Fibroblast of skin of abdomen (primary cell): ENCODE measurements at regions not wholly inside any gene's neighbourhood (a gene's known extent, or its start where the extent isn't known, plus 50 kb on each side); places are given as distances from the start of the nearest gene placed in this dataset.

ENCODE experiments used
- DNase-seq: peaks from one replicate; pipeline ENCODE4 v3.0.0-alpha.2; 2013

GRCh38 chr5:2200261-2200950, 317.7 kb upstream of the IRX4 start:
- DNase-seq: no peak

GRCh38 chr5:2199697-2200096, 317.0 kb upstream of the IRX4 start:
- DNase-seq: no peak

GRCh38 chr5:2196989-2197619, 314.4 kb upstream of the IRX4 start:
- DNase-seq: no peak

- DNase-seq: no peak
These were observed 313.7 kb upstream of the IRX4 start for GRCh38 chr5:2196416-2196815.

GRCh38 chr5:2194949-2195348, 312.2 kb upstream of the IRX4 start:
- no peak for DNase-seq

GRCh38 chr5:2194236-2194555, 311.5 kb upstream of the IRX4 start:
- no peak for DNase-seq

- no peak for DNase-seq
These were observed 311.0 kb upstream of the IRX4 start for GRCh38 chr5:2193542-2194235.

- no peak for DNase-seq
These were observed 310.4 kb upstream of the IRX4 start for GRCh38 chr5:2193142-2193541.

- DNase-seq: no peak
These were observed 309.8 kb upstream of the IRX4 start for GRCh38 chr5:2192496-2192895.

- DNase-seq: no peak
These were observed 309.2 kb upstream of the IRX4 start for GRCh38 chr5:2191972-2192371.

- DNase-seq: no peak
These were observed 307.8 kb upstream of the IRX4 start for GRCh38 chr5:2190549-2190948.

- no peak for DNase-seq
These were observed 305.9 kb upstream of the IRX4 start for GRCh38 chr5:2188661-2189060.

GRCh38 chr5:2188137-2188536, 305.4 kb upstream of the IRX4 start:
- no peak for DNase-seq

GRCh38 chr5:2187687-2188086, 305.0 kb upstream of the IRX4 start:
- DNase-seq: no peak

GRCh38 chr5:2187156-2187555, 304.4 kb upstream of the IRX4 start:
- no peak for DNase-seq

- DNase-seq: no peak
These were observed 303.8 kb upstream of the IRX4 start for GRCh38 chr5:2186472-2187015.

GRCh38 chr5:2185646-2186471, 303.1 kb upstream of the IRX4 start:
- DNase-seq: no peak

- no peak for DNase-seq
These were observed 302.1 kb upstream of the IRX4 start for GRCh38 chr5:2184563-2185540.

- no peak for DNase-seq
These were observed 301.3 kb upstream of the IRX4 start for GRCh38 chr5:2184026-2184366.

GRCh38 chr5:2183154-2184025, 300.7 kb upstream of the IRX4 start:
- no peak for DNase-seq

GRCh38 chr5:2182020-2182419, 299.3 kb upstream of the IRX4 start:
- no peak for DNase-seq
